ENCODE measurements at regions not wholly inside any gene's neighbourhood (a gene's known extent, or its start where the extent isn't known, plus 50 kb on each side); places are given as distances from the start of the nearest gene placed in this dataset.

DNA sequence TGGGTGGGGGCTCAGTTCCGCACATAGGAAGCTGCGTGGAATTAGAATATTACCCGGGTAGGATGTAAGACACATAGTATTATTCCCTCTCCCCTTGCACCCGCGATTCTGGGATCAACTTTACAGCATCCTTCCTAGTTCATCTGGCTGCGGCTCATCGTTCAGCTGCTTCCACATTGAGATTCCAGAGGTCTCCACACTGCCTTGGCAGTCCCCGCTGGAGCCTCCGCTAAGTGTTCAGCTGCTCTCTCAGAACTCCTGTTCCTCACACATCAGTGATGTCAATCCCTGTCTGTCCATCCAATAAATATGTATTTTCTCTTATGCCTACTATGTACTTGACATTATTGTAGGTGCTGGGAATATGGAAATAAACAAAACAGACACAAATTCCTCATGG, 135.6 kb upstream of the SYT6 start:
- TF ChIP-seq, protein P1, sequence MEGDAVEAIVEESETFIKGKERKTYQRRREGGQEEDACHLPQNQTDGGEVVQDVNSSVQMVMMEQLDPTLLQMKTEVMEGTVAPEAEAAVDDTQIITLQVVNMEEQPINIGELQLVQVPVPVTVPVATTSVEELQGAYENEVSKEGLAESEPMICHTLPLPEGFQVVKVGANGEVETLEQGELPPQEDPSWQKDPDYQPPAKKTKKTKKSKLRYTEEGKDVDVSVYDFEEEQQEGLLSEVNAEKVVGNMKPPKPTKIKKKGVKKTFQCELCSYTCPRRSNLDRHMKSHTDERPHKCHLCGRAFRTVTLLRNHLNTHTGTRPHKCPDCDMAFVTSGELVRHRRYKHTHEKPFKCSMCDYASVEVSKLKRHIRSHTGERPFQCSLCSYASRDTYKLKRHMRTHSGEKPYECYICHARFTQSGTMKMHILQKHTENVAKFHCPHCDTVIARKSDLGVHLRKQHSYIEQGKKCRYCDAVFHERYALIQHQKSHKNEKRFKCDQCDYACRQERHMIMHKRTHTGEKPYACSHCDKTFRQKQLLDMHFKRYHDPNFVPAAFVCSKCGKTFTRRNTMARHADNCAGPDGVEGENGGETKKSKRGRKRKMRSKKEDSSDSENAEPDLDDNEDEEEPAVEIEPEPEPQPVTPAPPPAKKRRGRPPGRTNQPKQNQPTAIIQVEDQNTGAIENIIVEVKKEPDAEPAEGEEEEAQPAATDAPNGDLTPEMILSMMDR (IDR thresholded peaks at IDR 0.05), result no peak
- TF ChIP-seq POLR2A (IDR thresholded peaks at IDR 0.05), result no peak

Measured in sigmoid colon (tissue), 3 donors.